ENCODE measurements at regions not wholly inside any gene's neighbourhood (a gene's known extent, or its start where the extent isn't known, plus 50 kb on each side); places are given as distances from the start of the nearest gene placed in this dataset.

- CTCF ChIA-PET: no interaction called here
- POLR2A ChIA-PET: no interaction called here
These were observed 279.3 kb upstream of the FLRT2 start for GRCh38 chr14:85250414-85251189.

- ChIA-PET POLR2A (no interaction called here), CTCF (no interaction called here)
These were observed 277.9 kb upstream of the FLRT2 start for GRCh38 chr14:85252011-85252410.

- ChIA-PET POLR2A (no interaction called here), CTCF (no interaction called here)
These were observed 275.2 kb upstream of the FLRT2 start for GRCh38 chr14:85254711-85255110.

GRCh38 chr14:85257287-85257686 is 272.7 kb upstream of the FLRT2 start:
- CTCF ChIA-PET: no interaction called here
- POLR2A ChIA-PET: no interaction called here

- CTCF ChIA-PET: no interaction called here
These were observed 265.8 kb upstream of the FLRT2 start for GRCh38 chr14:85263916-85264675.

GRCh38 chr14:85273099-85273677 is 256.8 kb upstream of the FLRT2 start:
- CTCF ChIA-PET: no interaction called here
- POLR2A ChIA-PET: no interaction called here

More at GRCh38 chr14:85263916-85264675, 265.8 kb upstream of the FLRT2 start:
- POLR2A ChIA-PET: no interaction called here

GRCh38 chr14:85273952-85274351 is 256.0 kb upstream of the FLRT2 start:
- ChIA-PET POLR2A (no interaction called here), CTCF (no interaction called here)

GRCh38 chr14:85276161-85276978 is 253.6 kb upstream of the FLRT2 start:
- ChIA-PET POLR2A (no interaction called here), CTCF (no interaction called here)

- POLR2A ChIA-PET: no interaction called here
- CTCF ChIA-PET: no interaction called here
These were observed 253.0 kb upstream of the FLRT2 start for GRCh38 chr14:85276979-85277228.

- POLR2A ChIA-PET: no interaction called here
- CTCF ChIA-PET: no interaction called here
These were observed 250.5 kb upstream of the FLRT2 start for GRCh38 chr14:85279407-85279806.

- ChIA-PET CTCF (no interaction called here), POLR2A (no interaction called here)
These were observed 249.9 kb upstream of the FLRT2 start for GRCh38 chr14:85280074-85280473.

- ChIA-PET POLR2A (no interaction called here), CTCF (no interaction called here)
These were observed 248.0 kb upstream of the FLRT2 start for GRCh38 chr14:85281921-85282320.

- ChIA-PET POLR2A (no interaction called here), CTCF (no interaction called here)
These were observed 241.9 kb upstream of the FLRT2 start for GRCh38 chr14:85288041-85288440.

GRCh38 chr14:85291731-85292130 is 238.2 kb upstream of the FLRT2 start:
- ChIA-PET CTCF (no interaction called here), POLR2A (no interaction called here)

GRCh38 chr14:85293612-85294234 is 236.2 kb upstream of the FLRT2 start:
- POLR2A ChIA-PET: no interaction called here
- CTCF ChIA-PET: no interaction called here

GRCh38 chr14:85295318-85295717 is 234.6 kb upstream of the FLRT2 start:
- POLR2A ChIA-PET: no interaction called here
- CTCF ChIA-PET: no interaction called here

- ChIA-PET CTCF (no interaction called here), POLR2A (no interaction called here)
These were observed 233.3 kb upstream of the FLRT2 start for GRCh38 chr14:85296456-85297210.

- POLR2A ChIA-PET: no interaction called here
- CTCF ChIA-PET: no interaction called here
These were observed 229.8 kb upstream of the FLRT2 start for GRCh38 chr14:85300107-85300506.

- CTCF ChIA-PET: no interaction called here
- POLR2A ChIA-PET: no interaction called here
These were observed 228.4 kb upstream of the FLRT2 start for GRCh38 chr14:85301506-85301905.

- ChIA-PET POLR2A (no interaction called here), CTCF (no interaction called here)
These were observed 223.9 kb upstream of the FLRT2 start for GRCh38 chr14:85306024-85306423.
